ENCODE measurements at regions not wholly inside any gene's neighbourhood (a gene's known extent, or its start where the extent isn't known, plus 50 kb on each side); places are given as distances from the start of the nearest gene placed in this dataset.

- TF ChIP-seq POLR2AphosphoS5 (IDR thresholded peaks at IDR 0.05; ENCODE audit: low read depth, low read length): no peak
- no peak for TF ChIP-seq TAF1 (IDR thresholded peaks at IDR 0.05; ENCODE audit: borderline replicate concordance, insufficient read depth, low read length)
- TF ChIP-seq, protein P1, sequence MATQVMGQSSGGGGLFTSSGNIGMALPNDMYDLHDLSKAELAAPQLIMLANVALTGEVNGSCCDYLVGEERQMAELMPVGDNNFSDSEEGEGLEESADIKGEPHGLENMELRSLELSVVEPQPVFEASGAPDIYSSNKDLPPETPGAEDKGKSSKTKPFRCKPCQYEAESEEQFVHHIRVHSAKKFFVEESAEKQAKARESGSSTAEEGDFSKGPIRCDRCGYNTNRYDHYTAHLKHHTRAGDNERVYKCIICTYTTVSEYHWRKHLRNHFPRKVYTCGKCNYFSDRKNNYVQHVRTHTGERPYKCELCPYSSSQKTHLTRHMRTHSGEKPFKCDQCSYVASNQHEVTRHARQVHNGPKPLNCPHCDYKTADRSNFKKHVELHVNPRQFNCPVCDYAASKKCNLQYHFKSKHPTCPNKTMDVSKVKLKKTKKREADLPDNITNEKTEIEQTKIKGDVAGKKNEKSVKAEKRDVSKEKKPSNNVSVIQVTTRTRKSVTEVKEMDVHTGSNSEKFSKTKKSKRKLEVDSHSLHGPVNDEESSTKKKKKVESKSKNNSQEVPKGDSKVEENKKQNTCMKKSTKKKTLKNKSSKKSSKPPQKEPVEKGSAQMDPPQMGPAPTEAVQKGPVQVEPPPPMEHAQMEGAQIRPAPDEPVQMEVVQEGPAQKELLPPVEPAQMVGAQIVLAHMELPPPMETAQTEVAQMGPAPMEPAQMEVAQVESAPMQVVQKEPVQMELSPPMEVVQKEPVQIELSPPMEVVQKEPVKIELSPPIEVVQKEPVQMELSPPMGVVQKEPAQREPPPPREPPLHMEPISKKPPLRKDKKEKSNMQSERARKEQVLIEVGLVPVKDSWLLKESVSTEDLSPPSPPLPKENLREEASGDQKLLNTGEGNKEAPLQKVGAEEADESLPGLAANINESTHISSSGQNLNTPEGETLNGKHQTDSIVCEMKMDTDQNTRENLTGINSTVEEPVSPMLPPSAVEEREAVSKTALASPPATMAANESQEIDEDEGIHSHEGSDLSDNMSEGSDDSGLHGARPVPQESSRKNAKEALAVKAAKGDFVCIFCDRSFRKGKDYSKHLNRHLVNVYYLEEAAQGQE (IDR thresholded peaks at IDR 0.05; ENCODE audit: insufficient read depth in 1 of 2, low read depth in 2 of 2, low read length in 2 of 2): no peak
- TF ChIP-seq SIN3A (IDR thresholded peaks at IDR 0.05; ENCODE audit: borderline replicate concordance, insufficient read depth, low read length): no peak
- TF ChIP-seq FOXP2 (optimal IDR thresholded peaks at IDR 0.05; ENCODE audit: borderline replicate concordance, extremely low read depth, extremely low read length, insufficient read depth): no peak
Measured at GRCh38 chr20:11686195-11686594, 231.5 kb upstream of the BTBD3 start.

DNA sequence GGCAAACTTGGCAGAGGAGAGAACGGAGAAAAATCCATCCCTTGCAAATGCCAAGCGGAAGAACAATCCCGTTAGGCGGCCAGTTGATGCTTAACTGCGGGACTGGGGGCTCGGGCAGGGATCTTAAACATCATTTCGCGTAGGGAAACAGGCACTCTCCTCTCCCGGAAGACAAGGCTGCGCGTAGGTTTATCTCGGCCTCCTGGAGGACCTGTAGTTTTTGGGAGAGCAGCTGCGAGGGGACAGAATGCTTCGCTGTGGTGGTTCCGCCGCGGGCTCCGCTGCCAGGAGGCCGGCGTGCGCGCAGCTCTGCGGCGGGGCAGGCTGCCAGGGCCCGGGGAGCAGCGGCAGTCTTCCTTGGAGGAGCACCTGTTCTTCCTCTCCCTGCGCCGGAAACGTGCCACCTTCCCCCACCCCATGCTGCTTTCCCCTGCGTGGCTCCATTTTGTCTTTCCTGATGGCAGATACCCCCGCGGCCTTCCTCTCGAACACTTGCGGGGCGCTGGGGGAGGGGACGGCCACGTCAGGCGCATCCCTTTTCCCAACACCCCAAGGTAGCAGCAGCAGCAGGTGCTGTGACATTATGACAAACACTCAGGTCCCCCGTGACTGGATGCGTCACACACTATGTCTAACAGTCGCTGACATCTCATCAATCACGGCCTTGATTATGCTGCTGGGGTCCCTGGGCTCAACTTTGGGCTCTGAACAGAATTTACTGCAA is 230.7 kb upstream of the BTBD3 start:
- TF ChIP-seq TAF1 (IDR thresholded peaks at IDR 0.05; ENCODE audit: borderline replicate concordance, insufficient read depth, low read length) (no peak), POLR2AphosphoS5 (IDR thresholded peaks at IDR 0.05; ENCODE audit: low read depth, low read length) (no peak)

GRCh38 chr20:11687546-11688292 is 230.0 kb upstream of the BTBD3 start:
- no peak for TF ChIP-seq FOXP2 (optimal IDR thresholded peaks at IDR 0.05; ENCODE audit: borderline replicate concordance, extremely low read depth, extremely low read length, insufficient read depth)
- no peak for TF ChIP-seq POLR2AphosphoS5 (IDR thresholded peaks at IDR 0.05; ENCODE audit: low read depth, low read length)

DNA sequence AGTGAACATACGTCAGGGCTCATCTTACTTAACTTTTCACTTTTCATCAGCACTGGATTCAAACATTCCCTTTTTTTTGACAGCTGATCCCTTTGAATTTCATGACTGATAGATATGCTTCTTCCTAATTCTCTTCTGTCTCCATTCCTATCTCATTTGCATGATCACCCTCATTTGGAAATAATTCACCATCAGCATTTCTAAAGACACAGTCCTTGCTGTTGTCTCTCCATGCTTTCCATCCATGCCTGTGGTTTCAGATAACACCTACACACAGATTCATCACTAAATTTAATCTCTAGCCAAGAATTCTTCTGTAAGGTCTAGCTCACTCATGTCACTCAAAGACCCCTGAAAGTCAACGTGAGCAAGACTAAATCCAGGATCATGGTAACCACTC is 228.4 kb upstream of the BTBD3 start:
- TF ChIP-seq SIN3A (IDR thresholded peaks at IDR 0.05; ENCODE audit: borderline replicate concordance, insufficient read depth, low read length): no peak
- no peak for TF ChIP-seq POLR2AphosphoS5 (IDR thresholded peaks at IDR 0.05; ENCODE audit: low read depth, low read length)
- TF ChIP-seq, protein P1 (IDR thresholded peaks at IDR 0.05; ENCODE audit: insufficient read depth in 1 of 2, low read depth in 2 of 2, low read length in 2 of 2): no peak
- no peak for TF ChIP-seq FOXP2 (optimal IDR thresholded peaks at IDR 0.05; ENCODE audit: borderline replicate concordance, extremely low read depth, extremely low read length, insufficient read depth)
- TF ChIP-seq TAF1 (IDR thresholded peaks at IDR 0.05; ENCODE audit: borderline replicate concordance, insufficient read depth, low read length): no peak

- TF ChIP-seq SIN3A (IDR thresholded peaks at IDR 0.05; ENCODE audit: borderline replicate concordance, insufficient read depth, low read length) (no peak), FOXP2 (optimal IDR thresholded peaks at IDR 0.05; ENCODE audit: borderline replicate concordance, extremely low read depth, extremely low read length, insufficient read depth) (no peak), POLR2AphosphoS5 (IDR thresholded peaks at IDR 0.05; ENCODE audit: low read depth, low read length) (no peak)
Measured at GRCh38 chr20:11691766-11692165, 225.9 kb upstream of the BTBD3 start.

DNA sequence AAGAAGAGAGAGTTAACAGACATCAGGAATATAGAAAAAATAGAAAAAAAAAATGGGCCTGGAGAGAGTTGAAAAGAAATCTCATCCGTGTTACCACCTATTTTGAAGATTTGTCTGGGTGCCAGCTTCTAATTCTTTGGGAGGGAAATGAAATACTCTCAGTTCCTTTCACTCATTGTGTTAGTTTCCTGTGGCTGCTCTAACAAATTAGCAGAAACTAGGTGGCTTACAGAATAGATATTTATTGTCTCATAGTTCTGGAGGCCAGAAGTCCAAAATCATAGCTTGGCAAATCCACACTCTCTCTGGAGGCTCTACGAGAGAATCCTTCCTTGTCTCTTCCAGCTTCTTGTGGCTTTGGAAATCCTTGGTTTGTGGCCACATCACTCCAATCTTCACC is 225.1 kb upstream of the BTBD3 start:
- TF ChIP-seq FOXP2 (optimal IDR thresholded peaks at IDR 0.05; ENCODE audit: borderline replicate concordance, extremely low read depth, extremely low read length, insufficient read depth) (no peak), SIN3A (IDR thresholded peaks at IDR 0.05; ENCODE audit: borderline replicate concordance, insufficient read depth, low read length) (no peak), TAF1 (IDR thresholded peaks at IDR 0.05; ENCODE audit: borderline replicate concordance, insufficient read depth, low read length) (no peak), POLR2AphosphoS5 (IDR thresholded peaks at IDR 0.05; ENCODE audit: low read depth, low read length) (no peak)
- TF ChIP-seq, protein P1 (IDR thresholded peaks at IDR 0.05; ENCODE audit: insufficient read depth in 1 of 2, low read depth in 2 of 2, low read length in 2 of 2): no peak
